Transverse colon (tissue), 4 donors: ENCODE measurements at regions not wholly inside any gene's neighbourhood (a gene's known extent, or its start where the extent isn't known, plus 50 kb on each side); places are given as distances from the start of the nearest gene placed in this dataset.

Experiments used
- DNase-seq: peaks from one replicate; pipeline ENCODE4 v3.0.0-alpha.2; 2019
- H3K27ac ChIP-seq, 4 donors: fragments of 200-600 bp; sonication (generic); 2 replicates each; pipeline ENCODE4 v1.5.1; 2016 to 2018; ENCODE audit warnings: inconsistent platforms in 4 of 4
- H3K27me3 ChIP-seq: fragments of 200-600 bp; sonication (generic); 2 replicates; pipeline ENCODE4 v1.5.1; 2017; ENCODE audit warnings: inconsistent platforms
- H3K36me3 ChIP-seq, 4 donors: fragments of 200-600 bp; sonication (generic); 2 replicates each; pipeline ENCODE4 v1.5.1; 2017 to 2019; ENCODE audit warnings: inconsistent platforms in 4 of 4
- H3K4me1 ChIP-seq, 4 donors: fragments of 200-600 bp; sonication (generic); 2 replicates each; pipeline ENCODE4 v1.5.1; 2017 to 2020; ENCODE audit warnings: inconsistent platforms in 4 of 4
- H3K4me3 ChIP-seq, 4 donors: fragments of 200-600 bp; sonication (generic); 1 replicate in 1 of 4; 2 replicates in 3 of 4; pipeline versions ENCODE4 v1.5.1 to v1.6.1; 2017 to 2019; ENCODE audit warnings: inconsistent platforms in 4 of 4
- H3K9me3 ChIP-seq, 2 donors: fragments of 200-600 bp; sonication (generic); 2 replicates each; pipeline ENCODE4 v1.5.1; 2017 to 2019; ENCODE audit warnings: inconsistent platforms in 2 of 2
- EP300 ChIP-seq: sonication (generic); formaldehyde crosslinking; IDR thresholded peaks from one replicate; pipeline ENCODE4 v1.6.1; 2017; ENCODE audit warnings: antibody characterized with exemption, low read depth
- POLR2A ChIP-seq: fragments of 450-650 bp; IDR thresholded peaks from one replicate; pipeline ENCODE4 v1.6.1; 2016; ENCODE audit warnings: antibody characterized with exemption, mild to moderate bottlenecking, moderate library complexity
- POLR2AphosphoS5 ChIP-seq, 3 donors: sonication (generic); formaldehyde crosslinking; IDR thresholded peaks; one replicate each; pipeline ENCODE4 v1.6.1; 2016; ENCODE audit warnings: antibody characterized with exemption in 3 of 3
- WGBS, 2 donors: methylation state at CpG; one replicate each; pipeline ENCODE4 v1.1.5; 2018; ENCODE audit warnings: low coverage in 1 of 2; 5-methylcytosine and 5-hydroxymethylcytosine counted together
- in situ Hi-C, 4 donors: fragments of 200-750 bp; cut with MboI; loops; one replicate each; pipeline versions ENCODE4 v1.15.0 to v1.15.1; 2017; ENCODE audit warnings: low sequenced_read_pairs in 3 of 4, low pct_ligation_motif_present in 1 of 4, low pct_unique_long_range_greater_than_20kb in 1 of 4
- intact Hi-C: fragments of 100-400 bp; cut with DNase I; formaldehyde crosslinking; loops from one replicate; pipeline ENCODE4 v1.15.1; 2023; ENCODE audit warnings: low total_unique reads
- small RNA-seq, 4 donors: library from RNA; depleted of rRNA; stranded (forward); fragments of <200 nt; gene quantifications; one replicate each; pipeline ENCODE3, GENCODE V24; 2016
- TF ChIP-seq, protein P1 (sequence below), 5 experiments: fragments of 200-600 bp in 3 of 5; fragments of 450-650 bp in 2 of 5; sonication (generic) in 3 of 5; IDR thresholded peaks; 1 replicate in 2 of 5; 2 replicates in 3 of 5; pipeline ENCODE4 v1.5.1; 2016 to 2017; ENCODE audit warnings: antibody characterized with exemption in 5 of 5, inconsistent platforms in 3 of 5, mild to moderate bottlenecking in 2 of 5, moderate library complexity in 1 of 5

DNA sequence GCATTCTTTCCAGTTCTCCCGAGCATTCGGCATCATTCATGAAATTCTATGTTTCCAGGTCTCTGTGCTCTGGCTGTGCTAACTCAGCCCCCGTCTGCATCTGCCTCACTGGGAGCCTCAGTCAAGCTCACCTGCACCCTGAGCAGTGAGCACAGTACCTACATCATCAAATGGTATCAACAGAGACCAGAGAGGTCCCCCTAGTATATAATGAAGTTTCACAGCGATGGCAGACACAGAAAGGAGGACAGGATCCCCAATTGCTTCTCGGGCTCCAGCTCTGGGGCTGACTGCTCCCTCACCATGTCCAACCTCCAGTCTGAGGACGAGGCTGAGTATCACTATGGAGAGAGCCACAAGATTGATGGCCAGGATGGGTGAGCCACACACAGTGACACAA lies 52.8 kb upstream of the IGLL5 start:
- Histone ChIP-seq H3K27ac (no peak overlapping the region), H3K4me3 (no peak overlapping the region), H3K9me3 (peaks cover 0 to 3% of the 10 kb centered on the region in 2 donors), H3K27me3 (peaks cover 15% of the 10 kb centered on the region), H3K36me3 (no peaks in the 10 kb centered on the region), H3K4me1 (no peaks in the 10 kb centered on the region)
- DNase-seq, result no peak
- WGBS, 2 donors, result 84% methylated on average over 6 of the region's 6 CpGs; no CpG with 5 or more reads in 1 of the 2 donors
- in situ Hi-C loops (no loop called here), intact Hi-C loops (no loop called here)
- no peak for TF ChIP-seq POLR2AphosphoS5 (IDR thresholded peaks at IDR 0.05)
- TF ChIP-seq, protein P1, sequence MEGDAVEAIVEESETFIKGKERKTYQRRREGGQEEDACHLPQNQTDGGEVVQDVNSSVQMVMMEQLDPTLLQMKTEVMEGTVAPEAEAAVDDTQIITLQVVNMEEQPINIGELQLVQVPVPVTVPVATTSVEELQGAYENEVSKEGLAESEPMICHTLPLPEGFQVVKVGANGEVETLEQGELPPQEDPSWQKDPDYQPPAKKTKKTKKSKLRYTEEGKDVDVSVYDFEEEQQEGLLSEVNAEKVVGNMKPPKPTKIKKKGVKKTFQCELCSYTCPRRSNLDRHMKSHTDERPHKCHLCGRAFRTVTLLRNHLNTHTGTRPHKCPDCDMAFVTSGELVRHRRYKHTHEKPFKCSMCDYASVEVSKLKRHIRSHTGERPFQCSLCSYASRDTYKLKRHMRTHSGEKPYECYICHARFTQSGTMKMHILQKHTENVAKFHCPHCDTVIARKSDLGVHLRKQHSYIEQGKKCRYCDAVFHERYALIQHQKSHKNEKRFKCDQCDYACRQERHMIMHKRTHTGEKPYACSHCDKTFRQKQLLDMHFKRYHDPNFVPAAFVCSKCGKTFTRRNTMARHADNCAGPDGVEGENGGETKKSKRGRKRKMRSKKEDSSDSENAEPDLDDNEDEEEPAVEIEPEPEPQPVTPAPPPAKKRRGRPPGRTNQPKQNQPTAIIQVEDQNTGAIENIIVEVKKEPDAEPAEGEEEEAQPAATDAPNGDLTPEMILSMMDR (IDR thresholded peaks at IDR 0.05), result no peak
- TF ChIP-seq EP300, result no peak
- TF ChIP-seq POLR2A, result no peak

- H3K27ac ChIP-seq, result no peak overlapping the region
- no peak for DNase-seq
- 68 to 81% methylated on average over 3 to 4 of the region's 4 CpGs for WGBS, 2 donors
- H3K4me3 ChIP-seq, result no peak overlapping the region
- intact Hi-C loops (no loop called here), in situ Hi-C loops (no loop called here)
- H3K4me1 ChIP-seq, result no peaks in the 10 kb centered on the region
- no peaks in the 10 kb centered on the region for H3K36me3 ChIP-seq
- H3K27me3 ChIP-seq, result peaks cover 10% of the 10 kb centered on the region
- TF ChIP-seq POLR2AphosphoS5 (IDR thresholded peaks at IDR 0.05) (no peak), POLR2A (no peak), EP300 (no peak)
- TF ChIP-seq, protein P1 (IDR thresholded peaks at IDR 0.05), result no peak
- peaks cover 0 to 3% of the 10 kb centered on the region in 2 donors for H3K9me3 ChIP-seq
Measured at GRCh38 chr22:22835242-22835641, 52.4 kb upstream of the IGLL5 start.

DNA sequence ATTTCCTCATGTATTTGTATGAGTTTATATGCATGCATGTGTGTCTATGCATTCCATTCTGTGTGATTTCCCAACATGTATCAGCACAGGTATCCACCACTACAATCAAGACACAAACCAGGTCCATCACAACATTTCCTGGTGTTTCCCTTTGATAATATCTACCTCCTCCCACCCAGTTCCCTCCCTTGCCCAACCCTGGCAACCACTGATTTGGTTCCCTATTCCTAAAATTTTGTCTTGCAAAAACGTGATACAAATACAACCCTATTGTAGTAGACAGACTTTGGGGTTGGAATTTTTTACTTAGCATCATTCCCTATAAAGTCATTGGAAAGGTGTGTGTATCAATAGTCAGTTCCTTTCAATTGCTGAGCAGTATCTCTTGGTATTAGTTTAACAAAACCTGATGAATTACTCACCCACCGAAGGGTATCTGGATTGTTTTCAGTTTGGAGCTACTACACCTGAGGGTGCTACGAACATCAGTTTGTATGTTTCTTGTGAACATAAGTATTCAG lies 51.8 kb upstream of the IGLL5 start:
- H3K4me1 ChIP-seq, result no peaks in the 10 kb centered on the region

DNA sequence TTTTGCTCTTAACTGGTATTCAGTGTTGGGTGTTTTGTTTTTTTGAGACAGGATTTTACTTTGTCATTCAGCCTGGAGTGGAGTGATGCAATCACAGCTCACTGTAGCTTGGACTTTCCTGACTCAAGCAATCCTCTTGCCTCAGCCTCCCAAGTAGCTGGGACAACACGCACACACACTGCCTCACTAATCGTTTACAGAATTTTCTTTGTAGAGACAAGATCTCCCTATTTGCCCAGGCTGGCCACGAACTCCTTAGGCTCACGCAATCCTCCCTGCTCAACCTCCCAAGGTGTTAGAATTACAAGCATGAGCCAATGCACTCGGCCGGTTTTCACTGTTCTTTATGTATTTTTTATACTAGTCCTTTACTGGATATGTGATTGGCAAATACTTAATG lies 51.0 kb upstream of the IGLL5 start:
- in situ Hi-C loops (no loop called here), intact Hi-C loops (no loop called here)
- 81 to 84% methylated on average over 6 of the region's 6 CpGs for WGBS, 2 donors
- no peak for TF ChIP-seq POLR2AphosphoS5 (IDR thresholded peaks at IDR 0.05)
- Histone ChIP-seq H3K27me3 (peaks cover 7% of the 10 kb centered on the region), H3K36me3 (no peaks in the 10 kb centered on the region), H3K4me3 (no peak overlapping the region), H3K27ac (no peak overlapping the region), H3K4me1 (no peaks in the 10 kb centered on the region), H3K9me3 (no peaks in the 10 kb centered on the region)
- DNase-seq, result no peak

More for the DNA sequence above, 51.8 kb upstream of the IGLL5 start:
- no peak for DNase-seq
- peaks cover 0 to 3% of the 10 kb centered on the region in 2 donors for H3K9me3 ChIP-seq
- H3K36me3 ChIP-seq, result no peaks in the 10 kb centered on the region
- WGBS, 2 donors, result 54 to 70% methylated on average over 3 of the region's 3 CpGs
- H3K27me3 ChIP-seq, result peaks cover 7% of the 10 kb centered on the region
- H3K27ac ChIP-seq, result no peak overlapping the region
- intact Hi-C loops (no loop called here), in situ Hi-C loops (no loop called here)
- no peak overlapping the region for H3K4me3 ChIP-seq
- TF ChIP-seq, protein P1 (IDR thresholded peaks at IDR 0.05), result no peak
- TF ChIP-seq EP300, result no peak
- no peak for TF ChIP-seq POLR2AphosphoS5 (IDR thresholded peaks at IDR 0.05)
- TF ChIP-seq POLR2A, result no peak

Small RNA genes lying in the stretch of these regions (small RNA-seq; reads per million reads assigned to genes)
- gene AC244157.1 (0 reads per million in 4 donors), gene AC245028.1 (0 reads per million in 4 donors), gene AC245028.2 (0 reads per million in 4 donors), gene AC245028.3 (0 reads per million in 4 donors), gene IGLV3-13 (0 reads per million in 4 donors), gene IGLV3-15 (0 reads per million in 4 donors), gene IGLV3-17 (0 reads per million in 4 donors), gene IGLVI-20 (0 reads per million in 4 donors), gene IGLVVI-22-1 (0 reads per million in 4 donors)
